Activated T-cell treated with anti-CD3 and anti-CD28 coated beads for 48 hours (primary cell): ENCODE measurements at regions not wholly inside any gene's neighbourhood (a gene's known extent, or its start where the extent isn't known, plus 50 kb on each side); places are given as distances from the start of the nearest gene placed in this dataset.

Experiments
- DNase-seq: peaks from one replicate; pipeline ENCODE4 v3.0.0-alpha.2; 2020; ENCODE audit warnings: low read depth

GRCh38 chr14:84670796-84671195 lies 859.1 kb upstream of the FLRT2 start:
- DNase-seq, result no peak

DNA sequence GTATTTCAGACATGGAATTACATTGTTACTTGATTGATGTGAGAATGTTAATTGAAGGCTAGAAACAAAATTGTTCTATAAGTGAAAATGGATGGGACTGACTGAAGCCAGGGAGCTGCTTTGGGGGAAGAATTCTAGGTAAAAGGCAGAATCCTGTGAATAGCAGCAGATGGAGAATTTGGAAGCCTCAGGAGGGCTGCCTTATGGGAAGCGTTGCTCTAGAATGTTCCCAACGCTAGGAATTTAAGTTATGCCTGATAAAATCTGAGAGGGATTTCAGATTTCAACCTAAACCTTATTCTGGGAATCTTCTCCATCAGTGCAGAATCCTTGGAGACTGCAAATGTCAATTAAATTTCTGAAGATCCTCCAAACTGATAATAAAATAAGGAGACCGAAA lies 858.2 kb upstream of the FLRT2 start:
- no peak for DNase-seq

- no peak for DNase-seq
Measured at GRCh38 chr14:84674636-84675035, 855.3 kb upstream of the FLRT2 start.

DNA sequence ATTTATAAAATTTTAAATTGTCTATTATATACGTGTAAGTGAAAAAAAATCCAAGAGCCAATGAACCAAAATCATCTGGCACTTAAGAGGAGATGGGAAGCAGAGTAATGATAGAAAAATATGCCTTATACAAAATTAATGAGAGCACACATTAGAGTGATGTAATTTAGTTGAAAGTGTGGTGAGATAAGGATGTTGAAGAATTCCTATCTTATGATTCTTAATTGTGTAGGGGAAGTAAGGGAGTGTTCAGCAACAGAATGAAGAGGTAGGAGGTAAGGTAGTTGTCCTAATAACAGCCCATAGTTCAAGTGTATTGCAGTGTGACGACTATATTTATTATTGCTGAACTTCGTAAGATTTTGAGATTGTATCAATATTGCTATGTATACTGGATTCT lies 843.4 kb upstream of the FLRT2 start:
- no peak for DNase-seq

- DNase-seq, result no peak
Measured at GRCh38 chr14:84688297-84689025, 841.5 kb upstream of the FLRT2 start.

GRCh38 chr14:84694161-84694560 lies 835.8 kb upstream of the FLRT2 start:
- no peak for DNase-seq

DNA sequence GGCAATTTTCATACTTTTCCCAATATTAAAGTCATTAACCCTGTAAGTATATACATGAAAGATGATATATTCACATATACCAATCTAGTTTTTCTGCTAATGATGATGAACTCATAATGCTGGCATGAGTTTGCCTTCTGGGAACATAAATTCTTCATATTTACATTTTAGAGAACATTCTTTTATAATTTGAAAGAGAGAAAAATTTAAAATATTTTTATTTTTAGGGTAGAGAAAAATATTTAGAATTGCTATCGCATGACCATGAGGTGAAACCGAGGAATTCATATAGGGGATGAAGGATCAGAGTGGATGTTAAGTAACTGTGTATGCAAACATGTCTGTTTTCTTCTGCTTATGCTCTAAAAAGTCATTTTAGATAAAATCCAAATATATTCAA lies 825.3 kb upstream of the FLRT2 start:
- DNase-seq, result no peak

DNA sequence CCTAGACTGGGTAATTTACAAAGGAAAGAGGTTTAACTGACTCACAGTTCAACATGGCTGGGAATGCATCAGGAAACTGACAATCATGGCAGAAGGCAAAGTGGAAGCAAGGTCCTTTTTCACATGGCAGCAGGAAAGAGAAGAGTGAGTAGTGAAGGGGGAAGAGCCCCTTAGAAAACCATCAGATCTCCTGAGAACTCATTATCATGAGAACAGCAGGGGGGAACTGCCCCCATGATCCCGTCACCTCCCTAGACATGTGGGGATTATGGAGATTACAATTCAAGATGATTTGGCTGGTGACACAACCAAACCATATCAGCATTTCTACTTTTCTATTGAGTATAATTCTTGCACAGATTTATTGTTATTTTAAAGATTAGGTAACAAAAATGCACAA lies 822.1 kb upstream of the FLRT2 start:
- DNase-seq, result no peak

DNA sequence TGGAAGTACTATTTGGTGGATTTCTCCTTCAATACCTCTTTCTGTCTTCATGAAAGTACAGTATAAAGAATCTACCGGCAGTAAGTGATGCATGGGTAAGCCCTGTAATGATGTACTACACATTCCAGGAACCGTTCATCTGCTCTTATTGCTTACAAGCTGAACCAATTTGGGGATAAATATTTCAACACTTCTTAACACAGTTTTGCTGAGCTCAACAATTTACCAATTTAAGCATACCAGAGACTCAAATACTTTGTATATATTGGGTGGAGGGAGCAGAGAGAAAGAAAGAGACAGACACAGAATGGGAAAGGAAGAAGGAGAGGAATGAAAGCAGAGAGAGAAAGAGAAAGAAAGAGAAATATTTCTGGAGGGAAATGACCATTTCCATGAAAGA lies 821.1 kb upstream of the FLRT2 start:
- no peak for DNase-seq

- no peak for DNase-seq
Measured at GRCh38 chr14:84726471-84726870, 803.5 kb upstream of the FLRT2 start.

- no peak for DNase-seq
Measured at GRCh38 chr14:84749191-84749955, 780.6 kb upstream of the FLRT2 start.

DNA sequence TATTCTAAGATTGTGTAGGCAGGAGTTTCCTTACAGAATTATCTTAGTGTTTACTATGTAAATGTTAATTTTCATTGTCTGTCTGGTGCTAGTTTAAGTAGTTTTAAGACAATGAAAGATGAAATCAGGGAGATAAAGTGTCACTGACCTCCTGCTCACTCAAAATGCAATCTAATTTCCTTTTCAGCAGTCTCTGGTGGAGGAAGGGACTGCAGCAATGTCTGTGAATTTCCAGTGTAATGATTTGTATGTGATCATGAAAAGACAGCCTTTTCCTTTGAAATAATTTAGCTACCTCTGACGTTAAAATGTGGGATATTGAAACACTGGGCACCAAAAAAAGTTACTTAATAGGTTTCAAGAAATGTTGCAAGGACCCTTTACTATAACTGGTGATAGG lies 779.7 kb upstream of the FLRT2 start:
- DNase-seq, result no peak

DNA sequence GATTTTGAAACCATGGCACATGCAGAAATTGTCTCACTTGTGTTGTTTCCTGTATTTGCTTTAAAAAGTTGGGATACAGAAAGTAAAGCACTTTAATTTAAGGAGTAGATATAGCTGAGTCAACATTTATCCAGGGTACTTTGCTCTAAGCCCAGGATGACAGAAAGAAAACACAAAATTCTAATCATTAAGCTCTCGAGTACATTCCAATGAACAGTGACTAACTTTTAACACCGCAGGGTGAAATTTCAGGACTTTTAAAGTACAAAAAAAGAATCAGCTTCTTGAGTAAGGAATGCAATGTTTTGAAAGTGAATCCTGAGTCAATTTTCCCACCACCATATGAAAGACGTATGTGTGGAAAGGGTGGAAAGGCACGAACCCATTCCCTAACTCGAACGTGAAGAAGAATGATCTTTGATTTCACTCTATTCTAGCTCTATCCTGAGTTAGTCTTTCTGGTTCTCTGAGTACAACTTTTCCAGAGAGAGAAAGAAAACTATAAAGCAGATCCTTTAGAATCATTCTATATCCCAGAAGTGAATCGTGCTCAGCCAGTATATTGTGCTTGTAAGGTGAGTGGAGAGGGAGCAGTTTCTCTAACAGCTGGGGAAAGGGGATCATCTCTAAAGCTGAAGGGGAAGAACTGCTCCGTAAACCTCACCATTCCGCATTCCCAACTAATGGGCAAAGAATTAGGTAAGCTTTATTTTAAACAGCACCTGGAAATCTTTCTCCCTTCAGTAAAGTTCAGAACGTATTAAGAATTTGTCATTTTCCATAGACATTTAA lies 779.0 kb upstream of the FLRT2 start:
- no peak for DNase-seq

DNA sequence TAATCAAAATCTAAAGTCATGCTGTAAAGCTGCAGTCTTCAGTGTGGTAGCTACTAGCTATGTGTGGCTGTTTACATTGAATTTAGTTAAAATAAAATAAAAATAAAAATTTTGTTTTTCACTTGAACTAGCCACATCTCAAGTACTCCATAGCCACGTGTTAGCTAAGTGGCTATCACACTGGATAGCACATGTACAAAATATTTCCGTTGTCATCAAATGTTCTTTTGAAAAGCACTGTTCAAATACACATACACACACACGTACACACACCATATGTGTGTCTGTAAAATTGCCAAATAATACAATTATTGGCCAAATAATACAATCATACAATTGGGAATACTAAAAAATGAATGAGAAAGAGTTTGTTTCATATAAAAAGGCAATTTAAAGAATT lies 778.2 kb upstream of the FLRT2 start:
- DNase-seq, result no peak

DNA sequence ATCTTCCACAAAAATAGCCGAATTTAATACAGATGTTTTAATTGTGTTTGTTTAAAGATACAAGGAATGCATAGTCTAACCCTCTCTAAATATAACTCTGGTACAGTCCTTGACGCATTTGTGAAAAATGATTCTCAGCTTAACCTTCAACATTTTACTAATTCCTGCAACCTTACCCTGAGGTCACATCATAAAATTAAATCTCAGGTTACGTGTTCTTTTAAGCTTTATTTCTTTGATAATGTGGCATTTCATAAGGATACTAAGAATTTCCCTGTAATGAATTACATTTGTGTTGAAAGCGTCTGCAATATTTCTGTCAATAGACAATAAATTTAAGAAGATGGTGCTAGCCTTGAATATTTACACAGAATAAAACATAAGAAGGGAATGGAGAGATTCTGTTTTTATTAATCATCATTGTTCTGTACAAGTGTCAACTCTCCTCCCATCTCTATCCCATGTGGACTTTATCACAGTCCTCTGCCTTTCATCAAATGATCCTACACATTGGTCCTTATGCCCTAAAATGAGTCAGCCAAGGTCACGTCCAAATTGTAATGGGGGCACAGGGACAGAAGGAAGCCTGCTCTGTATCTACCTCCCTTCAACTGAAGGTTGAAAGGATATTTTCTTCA lies 769.3 kb upstream of the FLRT2 start:
- DNase-seq, result no peak

DNA sequence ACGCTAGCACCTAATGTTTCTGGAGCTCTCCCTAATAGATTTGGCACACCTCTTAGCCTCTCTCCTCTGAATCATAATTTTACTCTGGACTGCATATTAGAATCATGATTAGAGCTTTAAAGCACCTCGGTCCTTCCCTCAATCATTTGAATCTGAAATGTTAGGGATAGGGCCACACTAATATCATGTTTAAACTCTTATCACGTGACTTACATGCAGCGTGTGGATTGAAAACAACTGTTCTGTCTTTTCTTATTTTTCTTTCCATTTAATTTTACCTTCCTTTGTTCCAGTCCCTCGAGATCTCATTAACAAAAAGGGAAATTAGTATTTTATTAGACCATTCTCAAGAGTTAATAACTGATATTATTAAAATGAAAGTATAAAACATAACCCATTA lies 762.5 kb upstream of the FLRT2 start:
- DNase-seq, result no peak

DNA sequence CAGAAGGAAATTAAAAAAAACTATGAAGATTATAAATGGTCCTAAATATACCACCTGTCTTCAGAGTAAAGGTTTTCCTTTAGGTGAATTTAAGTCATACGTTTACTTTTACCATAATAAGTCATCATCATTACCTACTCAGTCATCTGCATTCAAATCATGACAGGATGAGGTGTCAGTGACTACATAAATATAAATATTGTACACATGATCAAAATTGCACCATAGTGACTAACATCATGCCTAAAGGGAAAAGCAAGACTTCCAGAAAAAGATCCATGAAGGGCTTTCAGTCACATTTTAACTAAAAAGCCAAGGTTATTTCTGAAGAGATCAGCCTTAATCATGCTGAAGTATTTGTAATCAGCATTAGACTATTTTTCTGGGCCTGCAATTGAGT lies 759.9 kb upstream of the FLRT2 start:
- DNase-seq, result no peak

- no peak for DNase-seq
Measured at GRCh38 chr14:84777356-84777755, 752.6 kb upstream of the FLRT2 start.

DNA sequence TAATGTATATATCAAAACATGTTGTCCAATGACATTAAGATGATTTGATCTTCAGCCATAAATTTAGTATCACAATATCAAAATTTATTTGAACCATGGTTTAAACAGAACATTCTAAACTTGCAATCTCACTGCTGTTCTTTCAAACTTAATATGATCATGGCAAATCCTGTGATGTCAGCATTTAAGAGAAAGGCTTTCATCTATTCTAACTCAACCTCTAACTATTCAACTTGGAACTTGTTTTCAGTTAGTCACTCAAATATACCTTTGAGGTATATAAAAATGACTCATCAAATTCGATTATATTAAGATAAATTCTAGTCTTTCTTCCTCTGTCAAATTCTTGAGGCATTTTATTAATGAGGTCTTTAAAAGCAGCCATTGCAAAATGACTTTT lies 747.0 kb upstream of the FLRT2 start:
- no peak for DNase-seq

- DNase-seq, result no peak
Measured at GRCh38 chr14:84783511-84783910, 746.4 kb upstream of the FLRT2 start.

DNA sequence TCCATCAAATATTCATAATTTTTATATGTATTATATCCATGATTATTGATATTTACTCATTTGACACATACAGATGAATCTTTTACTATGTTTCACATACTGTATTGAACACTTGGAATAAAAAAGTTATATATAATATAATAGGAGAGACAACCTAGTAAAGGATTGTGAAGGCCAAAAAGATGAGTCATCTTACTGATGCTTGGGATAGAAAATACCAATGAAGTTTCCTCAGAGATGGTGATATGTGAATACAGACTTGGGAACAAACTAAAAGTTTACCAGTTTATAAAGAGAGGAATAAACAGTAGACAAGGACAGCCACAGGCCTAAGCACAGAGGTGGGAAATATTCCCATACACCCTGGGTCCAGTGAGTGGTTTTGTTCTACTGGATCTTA lies 743.9 kb upstream of the FLRT2 start:
- DNase-seq, result no peak

DNA sequence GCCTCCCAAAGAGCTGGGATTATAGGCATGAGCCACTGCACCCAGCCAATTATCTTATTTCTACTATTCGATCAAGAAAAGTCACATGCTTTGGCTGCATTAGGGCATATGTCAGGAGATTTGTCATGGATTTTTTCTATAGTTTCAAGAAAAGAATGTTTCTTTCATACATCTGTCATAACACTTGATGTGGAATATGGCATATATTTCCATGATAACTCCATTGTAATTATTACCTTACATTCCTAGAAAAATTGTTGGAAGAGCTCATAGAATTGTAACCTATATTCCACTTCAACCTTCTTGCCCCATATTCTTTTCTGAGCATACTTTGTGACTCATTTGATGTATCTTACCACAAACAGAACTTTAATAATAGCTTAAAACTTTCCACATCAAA lies 740.9 kb upstream of the FLRT2 start:
- no peak for DNase-seq
